GM21529 (cell line): ENCODE measurements at regions not wholly inside any gene's neighbourhood (a gene's known extent, or its start where the extent isn't known, plus 50 kb on each side); places are given as distances from the start of the nearest gene placed in this dataset.
A peak's percentile ranks its signal among the peaks of the same experiment; 100 is the strongest.
"Not testable (repeated sequence)": the region's sequence is repeated elsewhere in the genome, so short reads cannot be mapped to it uniquely, and the experiment has no call there.

ENCODE experiments used
- ATAC-seq: cut with Tn5 transposase; IDR thresholded peaks from one replicate; pipeline ENCODE4 v1.9.1; 2021; ENCODE audit not compliant: unreplicated experiment

GRCh38 chr4:163273922-163274321, 58.5 kb downstream of the NPY1R start:
- no peak for ATAC-seq

GRCh38 chr4:163273203-163273602, 59.2 kb downstream of the NPY1R start:
- ATAC-seq: no peak

GRCh38 chr4:163271555-163272127, 60.8 kb downstream of the NPY1R start:
- ATAC-seq: no peak

GRCh38 chr4:163269869-163270268, 62.5 kb downstream of the NPY1R start:
- ATAC-seq: no peak

- ATAC-seq: no peak
Observed at GRCh38 chr4:163269166-163269565, 63.2 kb downstream of the NPY1R start.

GRCh38 chr4:163264934-163265333, 67.5 kb downstream of the NPY1R start:
- no peak for ATAC-seq

- no peak for ATAC-seq
Observed at GRCh38 chr4:163263606-163264005, 68.8 kb downstream of the NPY1R start.

GRCh38 chr4:163256680-163257343, 75.6 kb downstream of the NPY1R start:
- ATAC-seq: no peak

- no peak for ATAC-seq
Observed at GRCh38 chr4:163251204-163251603, 81.2 kb downstream of the NPY1R start.

GRCh38 chr4:163249042-163249441, 82.4 kb upstream of the NAF1 start:
- ATAC-seq: no peak

GRCh38 chr4:163245044-163245728, 78.5 kb upstream of the NAF1 start:
- no peak for ATAC-seq

GRCh38 chr4:163243297-163243981, 76.7 kb upstream of the NAF1 start:
- ATAC-seq: peak; percentile 50

GRCh38 chr4:163237856-163238255, 71.2 kb upstream of the NAF1 start:
- ATAC-seq: no peak

GRCh38 chr4:163236389-163236788, 69.7 kb upstream of the NAF1 start:
- ATAC-seq: not testable (repeated sequence)

GRCh38 chr4:163233321-163233720, 66.6 kb upstream of the NAF1 start:
- no peak for ATAC-seq

GRCh38 chr4:163228648-163229047, 62.0 kb upstream of the NAF1 start:
- no peak for ATAC-seq

- no peak for ATAC-seq
Observed at GRCh38 chr4:163221467-163221866, 54.8 kb upstream of the NAF1 start.

GRCh38 chr4:163217505-163217904, 50.8 kb upstream of the NAF1 start:
- ATAC-seq: no peak
